ENCODE measurements at regions not wholly inside any gene's neighbourhood (a gene's known extent, or its start where the extent isn't known, plus 50 kb on each side); places are given as distances from the start of the nearest gene placed in this dataset.

DNA sequence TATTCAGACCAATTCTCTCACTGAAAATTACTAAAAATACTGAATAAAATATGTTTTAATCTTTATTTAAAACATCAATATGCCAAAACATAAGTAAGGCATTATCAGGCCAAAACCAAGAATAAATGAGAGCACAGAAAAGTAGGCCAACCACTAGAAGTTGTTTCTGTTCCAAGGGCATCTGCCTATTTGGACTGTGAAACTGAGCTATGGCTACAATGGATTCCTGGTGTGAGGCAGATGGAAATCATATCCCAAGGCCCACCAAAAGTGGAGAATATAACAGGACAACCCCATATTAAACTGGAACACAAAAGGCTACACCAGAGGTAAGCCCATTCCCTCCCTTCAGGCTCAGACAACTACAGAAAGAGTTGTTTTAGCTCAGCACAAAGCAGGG is 302.8 kb upstream of the IL12A start:
- TF ChIP-seq POLR2A (IDR thresholded peaks at IDR 0.05; ENCODE audit: low read depth, low read length) (no peak), POLR2AphosphoS5 (IDR thresholded peaks at IDR 0.05; ENCODE audit: low read depth, low read length) (no peak)

Data from GM12892 (cell line).